SK-N-MC (cell line): ENCODE measurements at regions not wholly inside any gene's neighbourhood (a gene's known extent, or its start where the extent isn't known, plus 50 kb on each side); places are given as distances from the start of the nearest gene placed in this dataset.

Source experiments
- EZH2 ChIP-seq: fragments of 200-600 bp; sonication (generic); IDR thresholded peaks from one replicate; pipeline ENCODE4 v1.6.1; 2017; ENCODE audit warnings: antibody characterized with exemption
- POLR2AphosphoS5 ChIP-seq: IDR thresholded peaks from 2 replicates; pipeline ENCODE4 v1.6.1; 2012; ENCODE audit warnings: mild to moderate bottlenecking, low read depth, low read length, borderline replicate concordance

DNA sequence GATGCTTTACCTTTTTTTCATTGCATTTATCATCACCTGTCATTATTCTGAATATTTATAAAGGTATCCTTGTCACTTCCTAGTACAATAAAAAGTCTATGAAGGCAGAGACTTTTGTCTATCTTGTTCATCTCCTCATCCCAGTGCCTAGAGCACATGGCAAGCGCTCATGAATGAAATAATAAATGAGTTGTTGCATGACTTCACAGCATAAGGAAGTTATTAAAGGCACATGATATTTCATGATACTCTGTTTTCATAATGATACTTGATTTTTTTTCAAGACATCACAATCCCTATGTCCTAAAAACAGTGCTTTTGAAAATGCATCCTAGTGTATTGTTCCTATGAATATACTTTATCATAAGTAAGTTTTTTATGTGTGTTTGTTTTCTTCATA is 310.6 kb upstream of the RSPO3 start:
- TF ChIP-seq POLR2AphosphoS5, result no peak
- TF ChIP-seq EZH2, result no peak
